Adrenal gland (tissue), 5 donors: ENCODE measurements at regions not wholly inside any gene's neighbourhood (a gene's known extent, or its start where the extent isn't known, plus 50 kb on each side); places are given as distances from the start of the nearest gene placed in this dataset.

Source experiments
- CTCF ChIP-seq, 6 experiments: fragments of 450-650 bp in 4 of 6; fragments of 200-600 bp in 2 of 6; sonication (generic) in 1 of 6; IDR thresholded peaks; 1 replicate in 5 of 6; 2 replicates in 1 of 6; pipeline versions ENCODE4 v1.5.1 to v1.8.0; 2016 to 2021; ENCODE audit warnings: antibody characterized with exemption in 6 of 6, mild to moderate bottlenecking in 2 of 6, moderate library complexity in 1 of 6
- POLR2A ChIP-seq, 2 donors: fragments of 450-650 bp; IDR thresholded peaks; one replicate each; pipeline ENCODE4 v1.6.1; 2017; ENCODE audit warnings: antibody characterized with exemption in 2 of 2, mild to moderate bottlenecking in 2 of 2, moderate library complexity in 1 of 2
- donor health status: DM: no; HTN: no; CAD: no.

GRCh38 chr4:177921715-177922114, 479.5 kb upstream of the AGA start:
- TF ChIP-seq CTCF (IDR thresholded peaks at IDR 0.05) (no peak), POLR2A (IDR thresholded peaks at IDR 0.05) (no peak)
